ENCODE measurements at regions not wholly inside any gene's neighbourhood (a gene's known extent, or its start where the extent isn't known, plus 50 kb on each side); places are given as distances from the start of the nearest gene placed in this dataset.
A peak's percentile ranks its signal among the peaks of the same experiment; 100 is the strongest.
"Not testable (repeated sequence)": the region's sequence is repeated elsewhere in the genome, so short reads cannot be mapped to it uniquely, and the experiment has no call there.

DNA sequence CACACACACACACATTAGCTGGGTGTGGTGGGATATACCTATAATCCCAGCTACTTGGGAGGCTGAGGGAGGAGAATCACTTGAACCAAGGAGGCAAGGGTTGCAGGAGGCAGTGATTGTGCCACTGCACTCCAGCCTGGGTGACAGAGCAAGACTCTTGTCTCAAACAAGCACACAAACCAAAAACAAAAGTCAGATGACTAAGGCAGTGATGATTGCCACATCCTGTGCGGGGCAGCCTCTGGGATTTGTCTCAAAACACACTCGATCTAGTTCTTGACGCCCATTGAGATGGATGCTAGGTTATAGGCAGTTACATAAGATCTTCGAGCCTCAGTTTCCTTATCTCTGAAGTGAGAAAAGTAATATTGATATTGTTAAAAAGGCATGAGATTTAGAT, 57.8 kb upstream of the NBPF8 start:
- not testable (repeated sequence) for ATAC-seq

GRCh38 chr1:120356170-120356569, 58.7 kb upstream of the NBPF8 start:
- ATAC-seq, result not testable (repeated sequence)

DNA sequence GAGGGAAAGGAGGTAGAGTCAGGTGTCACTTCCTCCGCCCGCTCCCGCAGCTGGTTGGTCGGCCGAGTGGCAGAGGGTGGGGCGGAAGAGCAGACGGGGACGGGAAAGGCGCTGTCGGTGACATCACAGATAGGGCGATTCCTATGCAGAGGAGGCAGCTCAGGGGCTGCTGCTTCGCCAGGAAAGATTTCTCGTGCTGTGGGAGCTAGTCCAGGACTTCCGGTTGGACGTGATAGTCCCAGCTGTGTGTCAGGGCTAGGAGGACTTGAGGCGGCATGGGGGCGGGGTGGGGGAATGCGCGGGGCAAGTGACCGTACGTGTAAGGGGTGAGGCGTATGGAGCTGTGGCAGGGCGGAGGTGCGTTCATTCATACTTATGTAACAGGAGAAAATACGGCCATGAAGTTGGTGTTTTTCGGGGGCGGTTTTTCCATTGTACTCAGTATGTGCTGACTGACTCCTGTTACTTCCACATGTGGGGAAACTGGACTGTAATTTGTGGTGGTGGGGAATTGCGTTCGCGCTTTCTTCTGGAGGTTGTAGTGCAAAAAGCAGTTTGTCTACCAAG, 60.1 kb upstream of the NBPF8 start:
- ATAC-seq, result peak; percentile 98

GRCh38 chr1:120342231-120343073, 72.4 kb upstream of the NBPF8 start:
- ATAC-seq, result not testable (repeated sequence)

DNA sequence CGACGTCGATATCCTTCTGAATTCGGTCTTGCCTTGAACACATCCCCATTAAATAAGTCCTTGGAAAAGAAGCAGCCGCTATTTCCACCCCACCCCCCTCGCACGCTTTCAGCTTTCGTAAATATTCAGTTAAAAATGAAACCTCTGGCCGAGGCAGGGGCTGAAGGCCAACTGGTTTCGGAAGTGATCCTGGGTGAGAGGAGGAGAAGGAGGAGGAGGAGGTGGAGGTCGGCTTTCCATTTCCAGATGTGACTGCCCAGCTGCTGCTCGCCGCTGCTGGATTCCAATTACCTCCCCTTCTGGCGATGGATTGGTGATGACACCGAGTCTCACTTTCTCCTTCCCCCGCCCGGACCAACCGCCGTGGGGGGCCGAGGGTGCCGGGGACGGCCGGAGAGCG, 73.1 kb upstream of the NBPF8 start:
- ATAC-seq, result not testable (repeated sequence)

GRCh38 chr1:120340838-120341751, 73.7 kb upstream of the NBPF8 start:
- not testable (repeated sequence) for ATAC-seq

- ATAC-seq, result not testable (repeated sequence)
These were observed 99.1 kb upstream of the NBPF8 start for GRCh38 chr1:120315738-120316137.

- not testable (repeated sequence) for ATAC-seq
These were observed 102.9 kb upstream of the NBPF8 start for GRCh38 chr1:120311930-120312329.

- not testable (repeated sequence) for ATAC-seq
These were observed 105.8 kb upstream of the NBPF8 start for GRCh38 chr1:120308940-120309578.

- ATAC-seq, result peak; percentile 90
These were observed 109.8 kb upstream of the NBPF8 start for GRCh38 chr1:120305046-120305445.

DNA sequence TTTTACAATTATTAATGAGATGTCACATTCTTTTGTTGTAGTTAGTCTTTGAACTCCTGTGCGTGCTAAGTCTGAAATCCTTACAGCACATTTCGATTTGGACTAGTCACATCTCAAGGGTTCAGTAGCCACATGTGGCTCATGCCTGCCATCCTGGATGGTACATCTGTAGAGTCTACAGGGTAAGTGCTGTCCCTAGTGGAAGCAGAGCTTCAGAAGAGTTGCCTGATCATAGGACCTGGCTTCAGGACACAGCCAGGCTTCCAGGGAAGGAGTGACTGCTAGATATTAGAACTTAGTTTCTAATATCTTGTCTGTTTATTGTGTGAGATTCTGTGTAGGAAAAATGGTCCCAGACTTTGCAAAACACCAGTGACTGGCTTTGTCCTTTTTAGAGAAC, 110.5 kb upstream of the NBPF8 start:
- peak; percentile 64 for ATAC-seq

DNA sequence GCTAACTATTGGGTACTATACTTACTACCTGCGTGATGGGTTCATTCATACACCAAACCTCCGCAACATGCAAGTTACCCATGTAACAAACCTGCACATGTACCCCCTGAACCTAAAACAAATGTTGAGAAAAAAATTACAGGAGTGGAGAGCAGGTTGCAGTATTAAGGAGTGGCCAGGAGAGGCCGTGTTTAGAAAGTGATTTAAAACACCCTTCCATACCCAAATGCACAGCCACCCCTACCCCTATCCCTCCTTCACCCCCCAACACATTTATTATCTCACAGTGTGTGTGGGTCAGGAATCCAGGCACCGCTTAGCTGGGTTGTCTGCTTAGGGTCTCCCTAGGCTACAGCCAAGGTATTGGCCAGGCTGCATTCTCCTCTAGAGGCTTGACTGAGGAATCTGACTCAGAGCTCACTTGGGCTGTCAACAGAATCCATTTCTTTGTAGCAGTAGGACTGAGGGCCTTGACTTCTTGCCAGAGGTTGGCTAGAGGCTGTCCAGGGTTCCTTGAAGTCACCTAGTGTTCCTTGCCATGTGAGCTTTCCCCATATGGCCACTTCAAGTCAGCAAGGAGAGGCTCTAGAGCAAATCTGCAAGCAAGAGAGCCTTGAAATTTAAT, 115.3 kb upstream of the NBPF8 start:
- ATAC-seq, result peak; percentile 85

DNA sequence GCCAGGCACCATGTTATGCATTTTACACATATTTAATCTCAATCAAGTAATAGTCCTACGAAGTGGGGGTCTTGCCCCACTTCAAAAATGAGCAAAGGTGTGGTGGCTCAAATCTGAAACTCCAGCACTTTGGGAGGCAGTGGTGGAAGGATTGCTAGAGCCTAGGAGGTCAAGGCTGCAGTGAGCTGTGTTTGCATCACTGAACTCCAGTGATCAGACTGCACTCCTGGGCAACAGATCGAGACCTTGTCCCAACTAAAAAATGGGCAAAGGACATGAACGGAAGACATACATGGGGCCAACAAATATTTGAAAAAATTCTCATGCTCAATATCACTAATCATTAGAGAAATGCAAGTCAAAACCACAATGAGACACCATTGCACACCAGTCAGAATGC, 116.3 kb upstream of the NBPF8 start:
- ATAC-seq, result not testable (repeated sequence)

DNA sequence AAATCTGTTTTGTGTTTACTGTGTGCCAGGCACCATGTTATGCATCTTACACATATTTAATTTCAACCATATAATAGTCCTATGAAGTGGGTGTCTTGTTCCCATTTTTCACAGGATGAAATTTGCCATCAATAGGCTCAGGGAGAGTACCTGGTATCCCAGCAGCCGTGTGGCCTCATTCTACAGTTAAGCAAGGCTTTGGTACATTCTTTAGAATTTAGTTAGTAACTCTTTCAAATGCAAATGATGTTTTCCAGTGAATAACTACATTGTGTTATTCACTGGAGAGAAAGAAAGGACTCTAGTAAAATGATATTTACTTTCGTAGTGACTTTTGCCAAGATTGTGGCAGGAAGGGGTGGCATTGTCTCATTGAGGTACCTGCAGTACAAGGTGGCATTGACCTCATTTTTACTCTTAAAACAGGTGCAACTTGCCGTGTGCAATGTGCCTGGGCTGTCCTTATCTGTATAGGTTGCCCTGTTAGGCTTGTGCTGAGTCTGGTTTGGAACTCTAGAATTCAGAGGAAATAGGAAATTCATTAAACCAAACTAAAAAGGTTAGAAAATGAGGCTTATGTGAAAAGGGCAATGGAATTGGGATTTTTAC, 117.4 kb upstream of the NBPF8 start:
- not testable (repeated sequence) for ATAC-seq

- not testable (repeated sequence) for ATAC-seq
These were observed 113.8 kb upstream of the SEC22B start for GRCh38 chr1:120290105-120290504.

- not testable (repeated sequence) for ATAC-seq
These were observed 113.3 kb upstream of the SEC22B start for GRCh38 chr1:120289601-120290074.

DNA sequence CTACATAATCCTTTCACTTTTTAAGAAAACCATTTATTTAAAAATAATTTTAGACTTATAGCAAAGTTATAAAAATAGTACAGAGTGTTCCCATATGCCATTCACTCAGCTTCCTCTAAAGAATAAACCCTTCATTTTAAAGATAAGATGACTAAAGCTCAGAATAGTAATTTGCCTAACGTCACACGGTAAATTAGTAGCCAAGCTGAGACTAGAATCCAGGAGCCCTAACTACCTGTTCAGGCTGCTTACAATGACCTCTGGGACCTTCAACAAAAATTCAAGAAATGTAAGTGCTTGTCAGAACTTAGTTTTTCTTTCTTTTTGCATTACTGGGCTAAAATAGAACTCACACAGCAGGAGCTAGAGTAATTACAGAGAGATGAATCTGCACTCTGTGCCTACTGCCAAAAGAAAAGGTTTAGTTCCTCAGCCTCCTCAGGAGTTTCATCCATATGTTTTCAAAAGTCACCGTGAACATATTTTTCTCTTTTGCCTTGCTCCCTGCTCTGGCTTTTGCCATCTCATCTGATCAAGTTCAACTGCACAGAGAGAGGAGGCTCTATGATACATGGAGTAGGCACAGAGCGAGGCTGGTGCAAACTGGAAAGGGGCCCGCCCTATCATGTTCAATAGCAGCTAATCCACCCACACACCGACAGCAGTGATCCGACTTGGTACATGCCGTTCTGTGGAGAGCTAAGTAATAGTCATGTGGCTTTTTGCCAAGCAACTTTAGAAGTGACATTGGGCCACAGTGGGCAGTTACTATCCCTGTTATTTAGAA, 112.7 kb upstream of the SEC22B start:
- peak; percentile 75 for ATAC-seq

GRCh38 chr1:120288167-120288566, 111.8 kb upstream of the SEC22B start:
- ATAC-seq, result peak; percentile 79

GRCh38 chr1:120282744-120283464, 106.6 kb upstream of the SEC22B start:
- peak; percentile 58; the same call in 2 of the 3 replicates for ATAC-seq

DNA sequence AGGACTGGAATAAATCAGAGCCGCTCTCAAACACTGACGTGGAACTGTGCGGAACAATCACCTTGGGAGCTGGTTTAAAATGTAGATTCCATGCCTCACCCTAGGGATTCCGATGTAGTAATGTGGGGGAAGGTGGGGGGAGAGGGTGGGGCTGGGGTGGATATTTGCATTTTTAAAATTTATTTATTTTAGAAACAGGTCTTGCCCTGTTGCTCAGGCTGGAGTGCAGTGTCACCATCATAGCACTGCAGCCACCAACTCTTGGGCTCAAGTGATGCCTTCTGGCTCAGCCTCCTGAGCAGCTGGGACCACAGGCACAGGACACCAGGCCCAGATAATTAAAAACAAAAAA, 101.9 kb upstream of the SEC22B start:
- not testable (repeated sequence) for ATAC-seq

Measured in SK-N-SH treated with all-trans-retinoic acid at 6 μM for 48 hours (cell line).